Gastroesophageal sphincter (tissue), 4 donors: ENCODE measurements at regions not wholly inside any gene's neighbourhood (a gene's known extent, or its start where the extent isn't known, plus 50 kb on each side); places are given as distances from the start of the nearest gene placed in this dataset.

Experiments
- ATAC-seq: fragments of 150-250 bp; one replicate; pipeline ENCODE4 v1.9.1; 2016; ENCODE audit warnings: mild to moderate bottlenecking, moderate library complexity
- H3K27ac ChIP-seq, 4 donors: fragments of 200-600 bp; sonication (generic) in 3 of 4; 1 replicate in 3 of 4; 2 replicates in 1 of 4; pipeline ENCODE4 v1.5.1; 2016 to 2019
- H3K27me3 ChIP-seq: fragments of 200-600 bp; sonication (generic); one replicate; pipeline ENCODE4 v1.5.1; 2019
- H3K36me3 ChIP-seq, 2 donors: fragments of 200-600 bp; sonication (generic); one replicate each; pipeline ENCODE4 v1.5.1; 2019; ENCODE audit warnings: control low read depth in 1 of 2
- H3K4me1 ChIP-seq, 3 donors: fragments of 200-600 bp; sonication (generic); 1 replicate in 2 of 3; 2 replicates in 1 of 3; pipeline ENCODE4 v1.5.1; 2016 to 2019; ENCODE audit warnings: control low read depth in 2 of 3
- H3K4me3 ChIP-seq, 2 donors: fragments of 200-600 bp; sonication (generic); one replicate each; pipeline ENCODE4 v1.5.1; 2019; ENCODE audit warnings: mild to moderate bottlenecking in 1 of 2, moderate library complexity in 1 of 2
- H3K9me3 ChIP-seq, 3 donors: fragments of 200-600 bp; sonication (generic); one replicate each; pipeline ENCODE4 v1.5.1; 2017 to 2019; ENCODE audit warnings: control low read depth in 2 of 3
- CTCF ChIP-seq, 4 experiments: fragments of 200-600 bp in 2 of 4; fragments of 450-650 bp in 2 of 4; sonication (generic) in 1 of 4; IDR thresholded peaks; one replicate each; pipeline ENCODE4 v1.5.1; 2017 to 2019; ENCODE audit warnings: antibody characterized with exemption in 4 of 4, mild to moderate bottlenecking in 2 of 4, moderate library complexity in 2 of 4
- EP300 ChIP-seq: sonication (generic); formaldehyde crosslinking; IDR thresholded peaks from one replicate; pipeline ENCODE4 v1.6.1; 2017; ENCODE audit warnings: antibody characterized with exemption, mild to moderate bottlenecking
- POLR2A ChIP-seq, 2 donors: fragments of 450-650 bp; IDR thresholded peaks; one replicate each; pipeline ENCODE4 v1.6.1; 2017; ENCODE audit warnings: antibody characterized with exemption in 2 of 2, mild to moderate bottlenecking in 2 of 2, moderate library complexity in 1 of 2
- POLR2AphosphoS5 ChIP-seq: sonication (generic); formaldehyde crosslinking; IDR thresholded peaks from one replicate; pipeline ENCODE4 v1.6.1; 2017; ENCODE audit warnings: antibody characterized with exemption
- WGBS, 2 donors: methylation state at CpG; one replicate each; pipeline ENCODE4 v1.1.5; 2018; ENCODE audit warnings: low coverage in 1 of 2; 5-methylcytosine and 5-hydroxymethylcytosine counted together

GRCh38 chr11:70861559-70861958, 390.8 kb downstream of the SHANK2 start:
- no peak for TF ChIP-seq EP300
- TF ChIP-seq POLR2AphosphoS5 = no peak
- TF ChIP-seq POLR2A (IDR thresholded peaks at IDR 0.05) = no peak
- no peak for TF ChIP-seq CTCF (IDR thresholded peaks at IDR 0.05)
- H3K27ac ChIP-seq = no peak overlapping the region
- H3K4me3 ChIP-seq = no peak overlapping the region
- no peaks in the 10 kb centered on the region for H3K9me3 ChIP-seq
- 33% methylated on average over 1 of the region's 2 CpGs; no CpG with 5 or more reads in 1 of the 2 donors for WGBS, 2 donors
- no peaks in the 10 kb centered on the region for H3K27me3 ChIP-seq
- no peaks in the 10 kb centered on the region for H3K36me3 ChIP-seq
- no peak for ATAC-seq
- no peaks in the 10 kb centered on the region for H3K4me1 ChIP-seq

- Histone ChIP-seq H3K27me3 (no peaks in the 10 kb centered on the region), H3K27ac (no peak overlapping the region), H3K4me3 (no peak overlapping the region), H3K9me3 (no peaks in the 10 kb centered on the region), H3K36me3 (no peaks in the 10 kb centered on the region), H3K4me1 (no peaks in the 10 kb centered on the region)
- no peak for ATAC-seq
- TF ChIP-seq POLR2A (IDR thresholded peaks at IDR 0.05) (no peak), POLR2AphosphoS5 (no peak), EP300 (no peak), CTCF (IDR thresholded peaks at IDR 0.05) (no peak)
- 70 to 77% methylated on average over 4 of the region's 6 CpGs for WGBS, 2 donors
These were observed 390.3 kb downstream of the SHANK2 start for GRCh38 chr11:70862093-70862492.

GRCh38 chr11:70863186-70863585, 389.2 kb downstream of the SHANK2 start:
- Histone ChIP-seq H3K4me1 (no peaks in the 10 kb centered on the region), H3K9me3 (no peaks in the 10 kb centered on the region), H3K4me3 (no peak overlapping the region), H3K36me3 (no peaks in the 10 kb centered on the region), H3K27ac (no peak overlapping the region), H3K27me3 (no peaks in the 10 kb centered on the region)
- ATAC-seq = no peak
- WGBS, 2 donors = 70% methylated on average over 4 of the region's 9 CpGs; no CpG with 5 or more reads in 1 of the 2 donors
- TF ChIP-seq EP300 = no peak
- no peak for TF ChIP-seq POLR2AphosphoS5
- TF ChIP-seq CTCF (IDR thresholded peaks at IDR 0.05) = no peak
- no peak for TF ChIP-seq POLR2A (IDR thresholded peaks at IDR 0.05)

GRCh38 chr11:70863993-70864392, 388.4 kb downstream of the SHANK2 start:
- ATAC-seq = no peak
- Histone ChIP-seq H3K27ac (no peak overlapping the region), H3K4me3 (no peak overlapping the region), H3K4me1 (no peaks in the 10 kb centered on the region), H3K9me3 (no peaks in the 10 kb centered on the region), H3K36me3 (no peaks in the 10 kb centered on the region), H3K27me3 (no peaks in the 10 kb centered on the region)
- TF ChIP-seq POLR2A (IDR thresholded peaks at IDR 0.05) (no peak), CTCF (IDR thresholded peaks at IDR 0.05) (no peak), POLR2AphosphoS5 (no peak)
- 28 to 100% methylated on average over 1 to 2 of the region's 4 CpGs for WGBS, 2 donors

DNA sequence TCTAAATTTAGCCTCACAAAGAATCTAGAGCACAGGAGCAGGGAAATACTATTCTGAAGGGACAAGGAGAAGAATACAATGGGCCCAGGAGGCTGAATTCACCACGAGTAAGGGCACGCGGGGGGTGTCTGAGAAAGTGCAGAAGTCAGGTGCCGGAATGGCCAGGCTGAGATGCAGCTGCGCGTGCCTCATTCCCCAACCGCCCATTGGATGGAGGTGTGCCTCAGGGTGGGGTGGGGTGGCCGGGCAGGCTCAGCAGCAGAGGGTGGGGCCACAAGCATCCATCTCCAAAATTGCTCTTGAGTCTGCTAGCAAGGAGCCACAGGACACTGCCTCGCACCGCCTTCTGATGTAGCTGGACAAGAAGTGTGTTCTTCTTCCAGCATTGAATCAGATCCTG, 387.0 kb downstream of the SHANK2 start:
- H3K27me3 ChIP-seq = no peaks in the 10 kb centered on the region
- ATAC-seq = no peak
- no peaks in the 10 kb centered on the region for H3K4me1 ChIP-seq
- no peak overlapping the region for H3K4me3 ChIP-seq
- WGBS, 2 donors = 89 to 100% methylated on average over 1 to 10 of the region's 10 CpGs
- TF ChIP-seq POLR2AphosphoS5 (no peak), EP300 (no peak), CTCF (IDR thresholded peaks at IDR 0.05) (no peak)
- H3K9me3 ChIP-seq = no peaks in the 10 kb centered on the region
- H3K27ac ChIP-seq = no peak overlapping the region
- no peaks in the 10 kb centered on the region for H3K36me3 ChIP-seq
